HUES6 (cell line): ENCODE measurements at regions not wholly inside any gene's neighbourhood (a gene's known extent, or its start where the extent isn't known, plus 50 kb on each side); places are given as distances from the start of the nearest gene placed in this dataset.

ENCODE experiments used
- H3K27ac ChIP-seq: 2 replicates; pipeline ENCODE4 v1.7.0; 2013; ENCODE audit warnings: low read depth, mild to moderate bottlenecking, low read length, inconsistent platforms
- H3K27me3 ChIP-seq: 2 replicates; pipeline ENCODE4 v1.6.1; 2013; ENCODE audit warnings: low read length; ENCODE audit not compliant: control insufficient read depth, insufficient read depth
- H3K36me3 ChIP-seq: 2 replicates; pipeline ENCODE4 v1.6.1; 2013; ENCODE audit warnings: low read length; ENCODE audit not compliant: control insufficient read depth, insufficient read depth
- H3K4me1 ChIP-seq: 2 replicates; pipeline ENCODE4 v1.6.1; 2013; ENCODE audit warnings: low read length; ENCODE audit not compliant: control insufficient read depth, insufficient read depth
- H3K4me3 ChIP-seq: 2 replicates; pipeline ENCODE4 v1.5.1; 2013; ENCODE audit warnings: low read depth, low read length
- H3K9ac ChIP-seq: one replicate; pipeline ENCODE4 v1.6.1; 2013; ENCODE audit warnings: mild to moderate bottlenecking, low read length
- H3K9me3 ChIP-seq: 2 replicates; pipeline ENCODE4 v1.6.1; 2013; ENCODE audit warnings: low read depth, low read length; ENCODE audit not compliant: control insufficient read depth, insufficient read depth

GRCh38 chr9:87156247-87156646 is 208.9 kb upstream of the GAS1 start:
- H3K27me3 ChIP-seq = no peaks in the 10 kb centered on the region
- no peak overlapping the region for H3K9ac ChIP-seq
- no peaks in the 10 kb centered on the region for H3K4me1 ChIP-seq
- H3K9me3 ChIP-seq = no peaks in the 10 kb centered on the region
- H3K4me3 ChIP-seq = no peak overlapping the region
- H3K36me3 ChIP-seq = no peaks in the 10 kb centered on the region
- H3K27ac ChIP-seq = no peak overlapping the region

GRCh38 chr9:87157366-87158031 is 210.2 kb upstream of the GAS1 start:
- Histone ChIP-seq H3K27me3 (no peaks in the 10 kb centered on the region), H3K36me3 (no peaks in the 10 kb centered on the region), H3K27ac (no peak overlapping the region), H3K9me3 (no peaks in the 10 kb centered on the region), H3K4me3 (no peak overlapping the region), H3K9ac (no peak overlapping the region), H3K4me1 (no peaks in the 10 kb centered on the region)

GRCh38 chr9:87158765-87159164 is 211.5 kb upstream of the GAS1 start:
- H3K4me1 ChIP-seq = no peaks in the 10 kb centered on the region
- no peak overlapping the region for H3K9ac ChIP-seq
- no peaks in the 10 kb centered on the region for H3K36me3 ChIP-seq
- no peak overlapping the region for H3K4me3 ChIP-seq
- no peaks in the 10 kb centered on the region for H3K27me3 ChIP-seq
- H3K9me3 ChIP-seq = no peaks in the 10 kb centered on the region
- no peak overlapping the region for H3K27ac ChIP-seq

- Histone ChIP-seq H3K27me3 (no peaks in the 10 kb centered on the region), H3K36me3 (no peaks in the 10 kb centered on the region), H3K4me3 (no peak overlapping the region), H3K4me1 (no peaks in the 10 kb centered on the region), H3K9me3 (0 out of 2 replicates have a peak, but pooled peaks cover 3% of the 10 kb centered on the region), H3K9ac (no peak overlapping the region), H3K27ac (no peak overlapping the region)
Measured at GRCh38 chr9:87160148-87161102, 213.1 kb upstream of the GAS1 start.

GRCh38 chr9:87167161-87167560 is 219.9 kb upstream of the GAS1 start:
- no peaks in the 10 kb centered on the region for H3K36me3 ChIP-seq
- no peak overlapping the region for H3K9ac ChIP-seq
- H3K4me3 ChIP-seq = no peak overlapping the region
- no peaks in the 10 kb centered on the region for H3K4me1 ChIP-seq
- no peak overlapping the region for H3K27ac ChIP-seq
- H3K9me3 ChIP-seq = 0 out of 2 replicates have a peak, but pooled peaks cover 3% of the 10 kb centered on the region
- H3K27me3 ChIP-seq = no peaks in the 10 kb centered on the region

GRCh38 chr9:87167582-87167981 is 220.3 kb upstream of the GAS1 start:
- Histone ChIP-seq H3K9ac (no peak overlapping the region), H3K9me3 (0 out of 2 replicates have a peak, but pooled peaks cover 3% of the 10 kb centered on the region), H3K4me3 (no peak overlapping the region), H3K36me3 (no peaks in the 10 kb centered on the region), H3K27ac (no peak overlapping the region), H3K27me3 (no peaks in the 10 kb centered on the region), H3K4me1 (no peaks in the 10 kb centered on the region)

GRCh38 chr9:87178302-87178701 is 231.0 kb upstream of the GAS1 start:
- Histone ChIP-seq H3K36me3 (no peaks in the 10 kb centered on the region), H3K4me3 (no peak overlapping the region)

GRCh38 chr9:87179553-87180340 is 232.4 kb upstream of the GAS1 start:
- H3K36me3 ChIP-seq = no peaks in the 10 kb centered on the region
- H3K4me1 ChIP-seq = peaks cover 5% of the 10 kb centered on the region; the same call in 1 of the 2 replicates
- H3K4me3 ChIP-seq = no peak overlapping the region
- peaks cover 3% of the 10 kb centered on the region; the same call in 1 of the 2 replicates for H3K9me3 ChIP-seq
- no peaks in the 10 kb centered on the region for H3K27me3 ChIP-seq
- no peak overlapping the region for H3K27ac ChIP-seq
- no peak overlapping the region for H3K9ac ChIP-seq

More at GRCh38 chr9:87178302-87178701, 231.0 kb upstream of the GAS1 start:
- Histone ChIP-seq H3K9me3 (peaks cover 3% of the 10 kb centered on the region; the same call in 1 of the 2 replicates), H3K4me1 (peaks cover 5% of the 10 kb centered on the region; the same call in 1 of the 2 replicates), H3K9ac (no peak overlapping the region), H3K27me3 (no peaks in the 10 kb centered on the region), H3K27ac (no peak overlapping the region)

- Histone ChIP-seq H3K9ac (no peak overlapping the region), H3K36me3 (no peaks in the 10 kb centered on the region), H3K9me3 (peaks cover 3% of the 10 kb centered on the region; the same call in 1 of the 2 replicates), H3K27ac (no peak overlapping the region), H3K4me3 (no peak overlapping the region), H3K27me3 (no peaks in the 10 kb centered on the region), H3K4me1 (peaks cover 5% of the 10 kb centered on the region; the same call in 1 of the 2 replicates)
Measured at GRCh38 chr9:87180361-87180760, 233.1 kb upstream of the GAS1 start.

GRCh38 chr9:87180841-87181240 is 233.5 kb upstream of the GAS1 start:
- Histone ChIP-seq H3K27me3 (no peaks in the 10 kb centered on the region), H3K4me1 (peaks cover 5% of the 10 kb centered on the region; the same call in 1 of the 2 replicates), H3K4me3 (no peak overlapping the region), H3K9me3 (peaks cover 3% of the 10 kb centered on the region; the same call in 1 of the 2 replicates), H3K27ac (no peak overlapping the region), H3K9ac (no peak overlapping the region), H3K36me3 (no peaks in the 10 kb centered on the region)
